ENCODE measurements at regions not wholly inside any gene's neighbourhood (a gene's known extent, or its start where the extent isn't known, plus 50 kb on each side); places are given as distances from the start of the nearest gene placed in this dataset.
A peak's percentile ranks its signal among the peaks of the same experiment; 100 is the strongest.

- TF ChIP-seq, protein P1, sequence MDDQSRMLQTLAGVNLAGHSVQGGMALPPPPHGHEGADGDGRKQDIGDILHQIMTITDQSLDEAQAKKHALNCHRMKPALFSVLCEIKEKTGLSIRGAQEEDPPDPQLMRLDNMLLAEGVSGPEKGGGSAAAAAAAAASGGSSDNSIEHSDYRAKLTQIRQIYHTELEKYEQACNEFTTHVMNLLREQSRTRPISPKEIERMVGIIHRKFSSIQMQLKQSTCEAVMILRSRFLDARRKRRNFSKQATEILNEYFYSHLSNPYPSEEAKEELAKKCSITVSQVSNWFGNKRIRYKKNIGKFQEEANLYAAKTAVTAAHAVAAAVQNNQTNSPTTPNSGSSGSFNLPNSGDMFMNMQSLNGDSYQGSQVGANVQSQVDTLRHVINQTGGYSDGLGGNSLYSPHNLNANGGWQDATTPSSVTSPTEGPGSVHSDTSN (IDR thresholded peaks at IDR 0.05; ENCODE audit: insufficient replicate concordance, low read depth, low read length) = no peak
- TF ChIP-seq HSF1 (IDR thresholded peaks at IDR 0.05; ENCODE audit: low read depth, low read length) (no peak), EGR1 (IDR thresholded peaks at IDR 0.05; ENCODE audit: borderline replicate concordance in 1 of 2, low read depth in 2 of 2, low read length in 2 of 2) (0 out of 3 replicates have a peak, but pooled peaks of 1 of the 2 experiments have one; percentile 17), JUNB (IDR thresholded peaks at IDR 0.05) (no peak), POLR2AphosphoS2 (IDR thresholded peaks at IDR 0.05; ENCODE audit: low read depth, low read length) (no peak), MXI1 (IDR thresholded peaks at IDR 0.05; ENCODE audit: low read depth, low read length) (no peak), POLR2AphosphoS5 (IDR thresholded peaks at IDR 0.05; ENCODE audit: low read length) (no peak), RAD21 (IDR thresholded peaks at IDR 0.05; ENCODE audit: insufficient read depth, low read depth, low read length) (peak; percentile 46), ATF3 (IDR thresholded peaks at IDR 0.05; ENCODE audit: borderline replicate concordance, extremely low read depth, low read depth, low read length) (no peak)
- TF ChIP-seq, protein P2, sequence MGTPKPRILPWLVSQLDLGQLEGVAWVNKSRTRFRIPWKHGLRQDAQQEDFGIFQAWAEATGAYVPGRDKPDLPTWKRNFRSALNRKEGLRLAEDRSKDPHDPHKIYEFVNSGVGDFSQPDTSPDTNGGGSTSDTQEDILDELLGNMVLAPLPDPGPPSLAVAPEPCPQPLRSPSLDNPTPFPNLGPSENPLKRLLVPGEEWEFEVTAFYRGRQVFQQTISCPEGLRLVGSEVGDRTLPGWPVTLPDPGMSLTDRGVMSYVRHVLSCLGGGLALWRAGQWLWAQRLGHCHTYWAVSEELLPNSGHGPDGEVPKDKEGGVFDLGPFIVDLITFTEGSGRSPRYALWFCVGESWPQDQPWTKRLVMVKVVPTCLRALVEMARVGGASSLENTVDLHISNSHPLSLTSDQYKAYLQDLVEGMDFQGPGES (IDR thresholded peaks at IDR 0.05) = no peak
Measured at GRCh38 chr12:94074980-94075629, 73.3 kb upstream of the PLXNC1 start (continued).
